ENCODE measurements at regions not wholly inside any gene's neighbourhood (a gene's known extent, or its start where the extent isn't known, plus 50 kb on each side); places are given as distances from the start of the nearest gene placed in this dataset.
A peak's percentile ranks its signal among the peaks of the same experiment; 100 is the strongest.
"Not testable (repeated sequence)": the region's sequence is repeated elsewhere in the genome, so short reads cannot be mapped to it uniquely, and the experiment has no call there.

- no peak for DNase-seq
These were observed 185.0 kb downstream of the MCHR2 start for GRCh38 chr6:99808992-99809391.

GRCh38 chr6:99810295-99810694 lies 183.7 kb downstream of the MCHR2 start:
- no peak for DNase-seq

GRCh38 chr6:99810942-99811620 lies 182.9 kb downstream of the MCHR2 start:
- no peak for DNase-seq

- DNase-seq: no peak
These were observed 182.4 kb downstream of the MCHR2 start for GRCh38 chr6:99811636-99812035.

GRCh38 chr6:99813565-99813964 lies 180.5 kb downstream of the MCHR2 start:
- DNase-seq: no peak

GRCh38 chr6:99814230-99814928 lies 179.6 kb downstream of the MCHR2 start:
- no peak for DNase-seq

GRCh38 chr6:99816795-99817194 lies 177.2 kb downstream of the MCHR2 start:
- DNase-seq: no peak

- no peak for DNase-seq
These were observed 175.9 kb downstream of the MCHR2 start for GRCh38 chr6:99818161-99818560.

- no peak for DNase-seq
These were observed 174.2 kb downstream of the MCHR2 start for GRCh38 chr6:99819853-99820252.

GRCh38 chr6:99821164-99821563 lies 172.9 kb downstream of the MCHR2 start:
- DNase-seq: no peak

GRCh38 chr6:99822741-99823512 lies 171.1 kb downstream of the MCHR2 start:
- DNase-seq: peak; percentile 9

GRCh38 chr6:99823513-99824235 lies 170.3 kb downstream of the MCHR2 start:
- not testable (repeated sequence) for DNase-seq

- no peak for DNase-seq
These were observed 161.0 kb downstream of the MCHR2 start for GRCh38 chr6:99833034-99833433.

- no peak for DNase-seq
These were observed 157.6 kb downstream of the MCHR2 start for GRCh38 chr6:99836471-99836870.

GRCh38 chr6:99838607-99839006 lies 155.4 kb downstream of the MCHR2 start:
- no peak for DNase-seq

GRCh38 chr6:99841297-99841696 lies 152.7 kb downstream of the MCHR2 start:
- DNase-seq: no peak

- DNase-seq: no peak
These were observed 148.0 kb downstream of the MCHR2 start for GRCh38 chr6:99846006-99846405.

GRCh38 chr6:99850841-99851240 lies 143.2 kb downstream of the MCHR2 start:
- DNase-seq: no peak

GRCh38 chr6:99852031-99852430 lies 142.0 kb downstream of the MCHR2 start:
- DNase-seq: no peak

GRCh38 chr6:99867026-99867425 lies 127.0 kb downstream of the MCHR2 start:
- DNase-seq: no peak

- DNase-seq: peak; percentile 4
These were observed 125.8 kb downstream of the MCHR2 start for GRCh38 chr6:99868074-99868702.

Measured in GF-D8 (cell line).